ENCODE measurements at regions not wholly inside any gene's neighbourhood (a gene's known extent, or its start where the extent isn't known, plus 50 kb on each side); places are given as distances from the start of the nearest gene placed in this dataset.

DNA sequence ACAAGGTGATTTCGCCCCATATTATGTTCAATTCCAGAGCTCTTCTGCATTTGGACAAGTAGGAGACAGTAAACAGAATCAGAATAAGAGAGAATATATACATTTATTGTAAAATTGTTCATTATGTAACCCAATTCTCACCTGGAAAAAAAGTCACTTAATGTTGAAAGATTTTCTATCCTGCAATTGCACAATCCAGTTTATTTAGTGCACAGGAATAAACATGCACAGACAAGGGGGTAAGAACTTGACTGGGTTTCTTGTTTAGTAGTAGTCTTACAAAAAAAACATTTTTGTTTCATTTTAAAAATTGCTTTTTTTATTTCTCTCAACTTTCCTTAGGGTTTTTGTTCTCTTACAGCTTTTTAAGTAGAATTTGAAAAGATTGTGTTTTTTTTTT lies 126.6 kb downstream of the SAMD9 start:
- WGBS (ENCODE audit: insufficient coverage) = no CpG with 5 or more reads among the region's 1 CpG
- intact Hi-C loops (cut with micrococcal nuclease) = no loop called here
- Histone ChIP-seq H3K27ac (ENCODE audit: low read length in 2 of 2) (no peak overlapping the region), H3K79me2 (ENCODE audit: control insufficient read depth, insufficient read depth, low read length) (no peaks in the 10 kb centered on the region), H3K36me3 (replicated peaks in 1 of 2; ENCODE audit: control extremely low read depth in 1 of 2, control insufficient read depth in 1 of 2, extremely low read depth in 1 of 2, insufficient read depth in 2 of 2, low read length in 1 of 2) (no peaks in the 10 kb centered on the region), H3K9ac (ENCODE audit: low read length) (no peak overlapping the region), H4K20me1 (ENCODE audit: control insufficient read depth, insufficient read depth, low read length, poor library complexity, severe bottlenecking) (no peaks in the 10 kb centered on the region), H3K4me2 (replicated peaks; ENCODE audit: low read depth, low read length, poor library complexity, severe bottlenecking) (no peak overlapping the region), H3K27me3 (replicated peaks in 1 of 4; ENCODE audit: control extremely low read depth in 1 of 4, control insufficient read depth in 3 of 4, insufficient read depth in 4 of 4, low read length in 3 of 4) (no peaks in the 10 kb centered on the region), H3K4me1 (ENCODE audit: control insufficient read depth in 2 of 2, insufficient read depth in 2 of 2, low read length in 2 of 2) (no peaks in the 10 kb centered on the region), H2AFZ (ENCODE audit: insufficient read depth, low read depth, low read length, poor library complexity, severe bottlenecking) (no peak overlapping the region), H3K9me3 (ENCODE audit: control extremely low read depth in 1 of 3, control insufficient read depth in 2 of 3, insufficient read depth in 1 of 3, low read length in 2 of 3) (no peaks in the 10 kb centered on the region), H3K4me3 (ENCODE audit: control extremely low read depth in 1 of 5, extremely low read depth in 1 of 5, insufficient read depth in 1 of 5, low read depth in 2 of 5, low read length in 4 of 5) (no peak overlapping the region)
- ChIA-PET CTCF (no interaction called here), POLR2A (no interaction called here)
- TF ChIP-seq EZH2 (IDR thresholded peaks at IDR 0.05; ENCODE audit: borderline replicate concordance, insufficient read depth, low read depth, low read length, poor library complexity, severe bottlenecking) = no peak
- TF ChIP-seq, protein P1, sequence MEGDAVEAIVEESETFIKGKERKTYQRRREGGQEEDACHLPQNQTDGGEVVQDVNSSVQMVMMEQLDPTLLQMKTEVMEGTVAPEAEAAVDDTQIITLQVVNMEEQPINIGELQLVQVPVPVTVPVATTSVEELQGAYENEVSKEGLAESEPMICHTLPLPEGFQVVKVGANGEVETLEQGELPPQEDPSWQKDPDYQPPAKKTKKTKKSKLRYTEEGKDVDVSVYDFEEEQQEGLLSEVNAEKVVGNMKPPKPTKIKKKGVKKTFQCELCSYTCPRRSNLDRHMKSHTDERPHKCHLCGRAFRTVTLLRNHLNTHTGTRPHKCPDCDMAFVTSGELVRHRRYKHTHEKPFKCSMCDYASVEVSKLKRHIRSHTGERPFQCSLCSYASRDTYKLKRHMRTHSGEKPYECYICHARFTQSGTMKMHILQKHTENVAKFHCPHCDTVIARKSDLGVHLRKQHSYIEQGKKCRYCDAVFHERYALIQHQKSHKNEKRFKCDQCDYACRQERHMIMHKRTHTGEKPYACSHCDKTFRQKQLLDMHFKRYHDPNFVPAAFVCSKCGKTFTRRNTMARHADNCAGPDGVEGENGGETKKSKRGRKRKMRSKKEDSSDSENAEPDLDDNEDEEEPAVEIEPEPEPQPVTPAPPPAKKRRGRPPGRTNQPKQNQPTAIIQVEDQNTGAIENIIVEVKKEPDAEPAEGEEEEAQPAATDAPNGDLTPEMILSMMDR (IDR thresholded peaks at IDR 0.05) = no peak
- ATAC-seq (ENCODE audit: low read depth) = no peak
- Mint-ChIP-seq H3K27ac (no peak overlapping the region), H3K9me3 (ENCODE audit: insufficient read depth) (no peaks in the 10 kb centered on the region), H3K4me3 (no peak overlapping the region), H3K27me3 (peaks cover 7% of the 10 kb centered on the region), H3K4me1 (no peaks in the 10 kb centered on the region)
- no peak for DNase-seq

DNA sequence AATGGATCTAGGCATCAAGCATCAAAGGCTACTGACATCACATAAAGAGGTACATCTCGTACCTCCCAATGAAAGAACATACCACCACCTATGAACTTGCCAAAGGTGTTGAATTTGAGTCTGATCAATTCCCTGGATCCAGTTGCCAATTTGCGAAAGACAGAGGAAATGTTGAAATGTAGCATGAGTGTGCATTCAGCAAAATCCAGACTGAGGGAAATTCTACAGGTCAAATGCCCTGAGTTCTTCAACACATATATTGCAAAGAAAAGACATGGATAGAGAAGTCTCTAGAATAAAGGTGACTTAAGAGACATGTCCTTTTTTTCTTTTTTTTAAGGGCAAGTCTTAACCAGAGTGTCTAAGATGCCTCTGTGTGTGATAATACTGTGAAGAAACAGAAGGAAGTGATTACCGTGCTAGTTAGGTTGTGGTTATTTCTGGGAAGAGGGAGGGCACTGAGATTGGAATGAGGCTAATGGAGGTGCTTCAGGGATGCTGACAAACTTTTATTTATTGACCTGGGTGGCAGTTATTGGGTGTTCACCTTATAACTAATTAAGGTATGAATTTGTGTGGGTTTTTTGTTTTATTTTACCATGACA lies 128.7 kb downstream of the SAMD9 start:
- Histone ChIP-seq H3K27me3 (replicated peaks in 1 of 4; ENCODE audit: control extremely low read depth in 1 of 4, control insufficient read depth in 3 of 4, insufficient read depth in 4 of 4, low read length in 3 of 4) (no peaks in the 10 kb centered on the region), H4K20me1 (ENCODE audit: control insufficient read depth, insufficient read depth, low read length, poor library complexity, severe bottlenecking) (no peaks in the 10 kb centered on the region), H3K9me3 (ENCODE audit: control extremely low read depth in 1 of 3, control insufficient read depth in 2 of 3, insufficient read depth in 1 of 3, low read length in 2 of 3) (no peaks in the 10 kb centered on the region), H3K4me3 (ENCODE audit: control extremely low read depth in 1 of 5, extremely low read depth in 1 of 5, insufficient read depth in 1 of 5, low read depth in 2 of 5, low read length in 4 of 5) (no peak overlapping the region), H3K27ac (ENCODE audit: low read length in 2 of 2) (no peak overlapping the region), H3K4me1 (ENCODE audit: control insufficient read depth in 2 of 2, insufficient read depth in 2 of 2, low read length in 2 of 2) (no peaks in the 10 kb centered on the region), H3K36me3 (replicated peaks in 1 of 2; ENCODE audit: control extremely low read depth in 1 of 2, control insufficient read depth in 1 of 2, extremely low read depth in 1 of 2, insufficient read depth in 2 of 2, low read length in 1 of 2) (no peaks in the 10 kb centered on the region), H3K4me2 (replicated peaks; ENCODE audit: low read depth, low read length, poor library complexity, severe bottlenecking) (no peak overlapping the region), H2AFZ (ENCODE audit: insufficient read depth, low read depth, low read length, poor library complexity, severe bottlenecking) (no peak overlapping the region), H3K79me2 (ENCODE audit: control insufficient read depth, insufficient read depth, low read length) (no peaks in the 10 kb centered on the region), H3K9ac (ENCODE audit: low read length) (no peak overlapping the region)
- Mint-ChIP-seq H3K27ac (no peak overlapping the region), H3K9me3 (ENCODE audit: insufficient read depth) (no peaks in the 10 kb centered on the region), H3K4me1 (no peaks in the 10 kb centered on the region), H3K27me3 (peaks cover 11% of the 10 kb centered on the region), H3K4me3 (no peak overlapping the region)
- ChIA-PET POLR2A (no interaction called here), CTCF (no interaction called here)
- intact Hi-C loops (cut with micrococcal nuclease) = no loop called here
- TF ChIP-seq, protein P1 (IDR thresholded peaks at IDR 0.05) = no peak
- no peak for TF ChIP-seq EZH2 (IDR thresholded peaks at IDR 0.05; ENCODE audit: borderline replicate concordance, insufficient read depth, low read depth, low read length, poor library complexity, severe bottlenecking)
- ATAC-seq (ENCODE audit: low read depth) (no peak), DNase-seq (no peak)
- WGBS (ENCODE audit: insufficient coverage) = 0% methylated on average over 1 of the region's 3 CpGs

Data from B cell (primary cell).